ENCODE measurements at regions not wholly inside any gene's neighbourhood (a gene's known extent, or its start where the extent isn't known, plus 50 kb on each side); places are given as distances from the start of the nearest gene placed in this dataset.
A peak's percentile ranks its signal among the peaks of the same experiment; 100 is the strongest.

- Histone ChIP-seq H3K4me1 (peaks cover 0 to 10% (median 2%) of the 10 kb centered on the region in 4 donors), H3K36me3 (no peaks in the 10 kb centered on the region), H3K27ac (no peak overlapping the region), H3K4me3 (no peak overlapping the region), H3K9me3 (no peaks in the 10 kb centered on the region), H3K27me3 (no peaks in the 10 kb centered on the region)
- intact Hi-C loops (cut with DNase I; ENCODE audit: low total_unique reads), result no loop called here
- TF ChIP-seq CTCF (IDR thresholded peaks at IDR 0.05), result no peak
- no peak for DNase-seq
Measured at GRCh38 chr4:125986307-125986706, 671.6 kb downstream of the FAT4 start.

- Histone ChIP-seq H3K36me3 (no peaks in the 10 kb centered on the region), H3K27ac (no peak overlapping the region), H3K4me3 (no peak overlapping the region), H3K27me3 (no peaks in the 10 kb centered on the region), H3K9me3 (no peaks in the 10 kb centered on the region), H3K4me1 (peaks cover 0 to 20% (median 2%) of the 10 kb centered on the region in 4 donors)
- no peak for TF ChIP-seq CTCF (IDR thresholded peaks at IDR 0.05)
- DNase-seq, result no peak
- intact Hi-C loops (cut with DNase I; ENCODE audit: low total_unique reads), result no loop called here
Measured at GRCh38 chr4:125988464-125988863, 673.7 kb downstream of the FAT4 start.

GRCh38 chr4:125991398-125991797 is 676.6 kb downstream of the FAT4 start:
- Histone ChIP-seq H3K36me3 (no peaks in the 10 kb centered on the region), H3K27me3 (no peaks in the 10 kb centered on the region), H3K4me1 (peaks cover 0 to 28% (median 0%) of the 10 kb centered on the region in 4 donors), H3K9me3 (no peaks in the 10 kb centered on the region), H3K4me3 (no peak overlapping the region), H3K27ac (no peak overlapping the region)
- intact Hi-C loops (cut with DNase I; ENCODE audit: low total_unique reads), result no loop called here
- no peak for DNase-seq
- no peak for TF ChIP-seq CTCF (IDR thresholded peaks at IDR 0.05)

- Histone ChIP-seq H3K27me3 (no peaks in the 10 kb centered on the region), H3K9me3 (no peaks in the 10 kb centered on the region), H3K4me1 (peaks cover 0 to 28% (median 0%) of the 10 kb centered on the region in 4 donors), H3K4me3 (no peak overlapping the region), H3K36me3 (no peaks in the 10 kb centered on the region), H3K27ac (no peak overlapping the region)
- DNase-seq, result no peak
- TF ChIP-seq CTCF (IDR thresholded peaks at IDR 0.05), result no peak
- intact Hi-C loops (cut with DNase I; ENCODE audit: low total_unique reads), result no loop called here
Measured at GRCh38 chr4:125992891-125993290, 678.1 kb downstream of the FAT4 start.

- Histone ChIP-seq H3K4me3 (peak overlapping the region in 1 of 2 donors; percentile 27), H3K9me3 (no peaks in the 10 kb centered on the region), H3K4me1 (peaks cover 0 to 28% (median 0%) of the 10 kb centered on the region in 4 donors), H3K27me3 (no peaks in the 10 kb centered on the region), H3K27ac (peak overlapping the region; percentile 42 to 44), H3K36me3 (no peaks in the 10 kb centered on the region)
- DNase-seq, result no peak
- intact Hi-C loops (cut with DNase I; ENCODE audit: low total_unique reads), result no loop called here
- TF ChIP-seq CTCF (IDR thresholded peaks at IDR 0.05), result no peak
Measured at GRCh38 chr4:125994024-125994423, 679.3 kb downstream of the FAT4 start.

GRCh38 chr4:125994430-125994829 is 679.7 kb downstream of the FAT4 start:
- TF ChIP-seq CTCF (IDR thresholded peaks at IDR 0.05), result no peak
- peaks cover 0 to 24% (median 0%) of the 10 kb centered on the region in 4 donors for H3K4me1 ChIP-seq
- H3K36me3 ChIP-seq, result no peaks in the 10 kb centered on the region
- H3K9me3 ChIP-seq, result no peaks in the 10 kb centered on the region
- no peaks in the 10 kb centered on the region for H3K27me3 ChIP-seq
- peak overlapping the region; percentile 42 to 44 for H3K27ac ChIP-seq
- peak overlapping the region in 1 of 2 donors; percentile 27 for H3K4me3 ChIP-seq
- intact Hi-C loops (cut with DNase I; ENCODE audit: low total_unique reads), result no loop called here
- DNase-seq, result no peak
